ENCODE measurements at regions not wholly inside any gene's neighbourhood (a gene's known extent, or its start where the extent isn't known, plus 50 kb on each side); places are given as distances from the start of the nearest gene placed in this dataset.
A peak's percentile ranks its signal among the peaks of the same experiment; 100 is the strongest.
"Not testable (repeated sequence)": the region's sequence is repeated elsewhere in the genome, so short reads cannot be mapped to it uniquely, and the experiment has no call there.

GRCh38 chr16:65816556-65816955 is 549.9 kb upstream of the CDH5 start:
- no peak for DNase-seq (ENCODE audit: low spot score)

- DNase-seq (ENCODE audit: low spot score) = no peak
These were observed 550.8 kb upstream of the CDH5 start for GRCh38 chr16:65815707-65816106.

DNA sequence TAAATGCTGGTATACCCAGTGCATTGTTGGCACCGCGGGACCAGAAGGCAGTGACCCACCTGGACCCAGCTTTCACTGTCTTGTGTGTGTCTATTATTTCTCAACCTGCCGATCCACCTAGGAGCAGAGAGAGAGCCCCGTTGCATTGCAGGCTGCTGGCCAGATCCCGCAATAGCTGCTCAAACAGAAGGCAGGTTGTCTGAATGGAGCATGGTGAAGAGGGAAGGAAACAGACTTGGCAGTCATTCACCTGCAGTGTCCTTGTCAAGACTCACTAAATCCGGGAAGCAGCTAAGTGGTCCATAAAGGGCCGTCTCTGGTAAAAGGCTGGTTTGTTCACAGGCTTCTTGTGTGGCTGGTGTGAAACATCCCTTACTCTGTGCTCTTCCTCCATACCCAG is 552.6 kb upstream of the CDH5 start:
- DNase-seq (ENCODE audit: low spot score) = not testable (repeated sequence)

- peak; percentile 49 for DNase-seq (ENCODE audit: low spot score)
These were observed 556.9 kb upstream of the CDH5 start for GRCh38 chr16:65809627-65810026.

DNA sequence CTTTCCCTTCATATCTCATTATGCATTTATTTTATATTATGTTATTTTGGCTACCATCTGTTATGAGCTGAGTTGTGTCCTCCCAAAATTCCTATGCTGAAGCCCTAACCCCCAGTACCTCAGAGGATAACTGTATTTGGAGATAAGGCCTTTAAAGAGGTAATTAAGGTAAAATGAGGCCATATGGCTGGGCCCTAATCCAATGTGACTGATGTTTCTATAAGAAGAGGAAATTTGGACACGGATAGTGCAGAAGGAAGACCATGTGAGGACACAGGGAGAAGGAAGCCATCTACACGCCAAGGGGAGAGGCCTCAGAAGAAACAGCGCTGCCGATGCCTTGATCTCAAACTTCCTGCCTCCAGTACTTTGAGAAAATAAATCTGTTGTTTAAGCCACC is 557.7 kb upstream of the CDH5 start:
- no peak for DNase-seq (ENCODE audit: low spot score)

GRCh38 chr16:65807858-65808257 is 558.6 kb upstream of the CDH5 start:
- no peak for DNase-seq (ENCODE audit: low spot score)

GRCh38 chr16:65805704-65806103 is 560.8 kb upstream of the CDH5 start:
- DNase-seq (ENCODE audit: low spot score) = not testable (repeated sequence)

- DNase-seq (ENCODE audit: low spot score) = no peak
These were observed 570.0 kb upstream of the CDH5 start for GRCh38 chr16:65796481-65796880.

- DNase-seq (ENCODE audit: low spot score) = no peak
These were observed 571.5 kb upstream of the CDH5 start for GRCh38 chr16:65794973-65795372.

DNA sequence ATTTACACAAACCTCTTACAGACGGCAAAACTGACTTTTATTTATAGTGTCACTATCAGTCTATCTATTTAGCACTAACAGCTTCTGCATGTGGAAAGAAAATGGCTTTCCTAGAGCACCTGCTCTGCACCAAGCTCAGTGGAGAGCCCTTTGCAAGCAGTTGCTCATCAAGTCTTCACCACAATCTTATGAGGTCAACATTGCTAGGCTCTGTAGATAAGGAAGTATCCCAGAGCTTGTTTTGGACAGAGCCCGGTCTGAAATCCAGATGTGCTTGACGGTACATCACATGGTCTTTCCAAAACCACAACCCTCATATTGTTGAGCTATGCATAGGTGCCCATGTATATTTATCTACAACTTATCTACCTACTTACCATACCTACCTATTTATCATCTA is 572.7 kb upstream of the CDH5 start:
- no peak for DNase-seq (ENCODE audit: low spot score)

GRCh38 chr16:65790768-65791167 is 575.7 kb upstream of the CDH5 start:
- DNase-seq (ENCODE audit: low spot score) = no peak

- no peak for DNase-seq (ENCODE audit: low spot score)
These were observed 577.1 kb upstream of the CDH5 start for GRCh38 chr16:65789161-65789945.

DNA sequence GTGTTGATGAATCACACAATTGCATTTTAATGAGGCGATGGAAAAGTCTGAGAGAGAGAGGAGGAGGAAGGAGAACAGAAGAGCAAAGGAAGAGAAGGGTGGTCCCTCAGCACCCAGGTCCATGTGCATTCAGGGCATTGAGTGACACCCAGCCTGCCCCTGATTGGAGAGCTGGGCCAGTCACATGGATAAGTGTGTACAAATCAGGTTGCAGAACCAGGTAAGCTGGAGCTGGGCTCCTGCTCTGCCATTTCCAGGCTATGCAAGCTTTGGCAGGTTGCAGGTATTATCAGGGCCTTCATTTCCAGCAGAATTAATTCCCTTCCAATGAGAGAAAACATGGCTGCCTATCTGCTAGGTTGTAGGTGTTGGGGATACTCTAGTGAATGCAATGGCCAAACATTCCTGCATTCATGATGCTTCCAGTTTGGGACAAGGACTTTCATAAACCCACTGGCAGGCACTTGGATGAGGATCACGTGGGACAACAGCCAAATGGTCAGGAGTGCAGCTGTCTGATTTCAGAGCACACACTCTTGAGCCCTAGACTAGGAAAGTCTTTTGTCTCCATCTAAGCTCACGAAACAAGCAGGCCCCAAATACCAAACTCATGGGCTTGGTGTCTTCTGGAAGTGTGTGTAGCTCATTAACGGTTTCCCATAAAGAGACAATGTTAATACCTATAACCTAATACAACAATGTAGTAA is 577.9 kb upstream of the CDH5 start:
- DNase-seq (ENCODE audit: low spot score) = no peak

DNA sequence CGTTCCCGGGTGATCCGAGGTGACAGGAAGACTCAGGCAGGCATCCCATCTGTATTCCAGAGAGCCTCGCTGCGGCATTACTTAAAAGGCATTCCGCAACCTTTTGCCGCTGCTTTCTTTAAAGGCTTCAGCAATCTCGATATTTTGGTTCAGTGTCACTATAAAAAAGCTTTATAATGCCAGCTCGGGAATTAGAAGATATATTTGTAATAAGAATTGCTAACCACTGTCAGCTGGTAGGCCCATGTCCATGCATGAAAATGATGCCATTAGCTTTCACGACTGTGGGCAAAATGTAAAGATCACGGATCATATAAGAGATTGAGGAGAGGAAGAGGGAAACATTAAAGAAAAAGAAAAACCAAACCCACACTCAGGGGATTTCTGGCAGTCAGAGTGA is 578.6 kb upstream of the CDH5 start:
- DNase-seq (ENCODE audit: low spot score) = no peak

- DNase-seq (ENCODE audit: low spot score) = peak; percentile 29
These were observed 579.6 kb upstream of the CDH5 start for GRCh38 chr16:65786916-65787315.

GRCh38 chr16:65783709-65784474 is 582.6 kb upstream of the CDH5 start:
- DNase-seq (ENCODE audit: low spot score) = no peak

GRCh38 chr16:65782611-65783600 is 583.6 kb upstream of the CDH5 start:
- peak; percentile 82 for DNase-seq (ENCODE audit: low spot score)

- no peak for DNase-seq (ENCODE audit: low spot score)
These were observed 584.6 kb upstream of the CDH5 start for GRCh38 chr16:65781855-65782254.

GRCh38 chr16:65781363-65781762 is 585.1 kb upstream of the CDH5 start:
- no peak for DNase-seq (ENCODE audit: low spot score)

GRCh38 chr16:65779201-65779600 is 587.3 kb upstream of the CDH5 start:
- DNase-seq (ENCODE audit: low spot score) = no peak

GRCh38 chr16:65776639-65777183 is 589.8 kb upstream of the CDH5 start:
- no peak for DNase-seq (ENCODE audit: low spot score)

All from umbilical cord (tissue), 1 donor.